AG04450 (cell line): ENCODE measurements at regions not wholly inside any gene's neighbourhood (a gene's known extent, or its start where the extent isn't known, plus 50 kb on each side); places are given as distances from the start of the nearest gene placed in this dataset.
"Not testable (repeated sequence)": the region's sequence is repeated elsewhere in the genome, so short reads cannot be mapped to it uniquely, and the experiment has no call there.

Experiments used
- CTCF ChIA-PET: fragments of 300-600, 350-600 bp; formaldehyde crosslinking; extraction: SDS; loops from one replicate; lab custom pipeline; 2022; ENCODE audit warnings: antibody characterized with exemption, inconsistent platforms; lab: Charles Lee
- POLR2A ChIA-PET: fragments of 350-600 bp; formaldehyde crosslinking; extraction: SDS; loops from one replicate; lab custom pipeline; 2021; ENCODE audit warnings: antibody characterized with exemption, inconsistent platforms; lab: Yijun Ruan, JAX
- DNase-seq: peaks from one replicate; pipeline ENCODE4 v3.0.0-alpha.2; 2011; ENCODE audit warnings: low read depth, low spot score
- H3K27ac ChIP-seq: one replicate; pipeline ENCODE4 v1.5.1; 2012; ENCODE audit warnings: low read depth, low read length, control low read depth
- H3K27me3 ChIP-seq: one replicate; pipeline ENCODE4 v1.6.0; 2012; ENCODE audit warnings: low read length; ENCODE audit not compliant: control insufficient read depth, insufficient read depth
- H3K4me3 ChIP-seq: 2 replicates; pipeline ENCODE4 v1.5.1; 2011; ENCODE audit warnings: mild to moderate bottlenecking, low read depth, low read length, control low read depth
- H3K9me3 ChIP-seq: 2 replicates; pipeline ENCODE4 v1.5.1; 2012; ENCODE audit warnings: low read length; ENCODE audit not compliant: control insufficient read depth, insufficient read depth
- TF ChIP-seq, protein P1 (sequence below): IDR thresholded peaks from 2 replicates; pipeline ENCODE4 v1.5.1; 2011; ENCODE audit warnings: low read depth, low read length, control low read depth, inconsistent platforms

DNA sequence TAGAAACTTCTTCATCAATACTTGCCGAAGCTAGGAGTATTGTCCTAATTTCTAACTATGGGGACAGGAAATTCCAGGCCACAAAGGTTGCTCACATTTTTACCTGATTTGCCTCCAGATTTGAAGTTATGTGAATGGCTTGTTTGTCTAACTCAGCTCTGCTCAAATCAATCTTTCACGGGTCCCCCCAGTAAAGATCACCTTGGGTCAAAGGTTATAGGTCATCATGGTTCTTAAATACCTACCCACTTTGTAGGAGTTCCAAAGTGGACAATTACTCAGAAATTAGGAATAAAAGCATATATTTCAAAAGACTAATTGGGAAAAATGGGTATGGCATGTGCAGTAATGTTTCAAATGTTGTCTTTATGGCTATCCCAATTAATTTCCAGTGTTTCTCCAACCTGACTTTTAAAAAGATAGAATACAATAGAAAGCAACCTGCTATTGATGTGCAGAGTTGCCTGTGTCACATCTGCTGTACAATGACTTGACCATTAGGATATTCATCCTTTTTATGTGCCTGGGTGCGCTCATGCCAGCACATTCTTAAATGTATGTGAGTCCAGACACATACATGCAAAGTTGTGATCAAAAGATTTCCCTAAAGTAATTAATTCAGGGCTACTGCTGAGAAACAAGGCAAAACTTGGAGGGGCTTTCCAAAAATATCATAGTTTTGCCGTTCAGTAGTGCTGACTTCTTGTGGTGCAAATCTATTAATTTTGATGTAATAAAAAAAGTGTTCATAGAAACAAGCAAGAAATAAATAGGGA is 126.1 kb downstream of the MYCN start:
- CTCF ChIA-PET: no interaction called here
- TF ChIP-seq, protein P1, sequence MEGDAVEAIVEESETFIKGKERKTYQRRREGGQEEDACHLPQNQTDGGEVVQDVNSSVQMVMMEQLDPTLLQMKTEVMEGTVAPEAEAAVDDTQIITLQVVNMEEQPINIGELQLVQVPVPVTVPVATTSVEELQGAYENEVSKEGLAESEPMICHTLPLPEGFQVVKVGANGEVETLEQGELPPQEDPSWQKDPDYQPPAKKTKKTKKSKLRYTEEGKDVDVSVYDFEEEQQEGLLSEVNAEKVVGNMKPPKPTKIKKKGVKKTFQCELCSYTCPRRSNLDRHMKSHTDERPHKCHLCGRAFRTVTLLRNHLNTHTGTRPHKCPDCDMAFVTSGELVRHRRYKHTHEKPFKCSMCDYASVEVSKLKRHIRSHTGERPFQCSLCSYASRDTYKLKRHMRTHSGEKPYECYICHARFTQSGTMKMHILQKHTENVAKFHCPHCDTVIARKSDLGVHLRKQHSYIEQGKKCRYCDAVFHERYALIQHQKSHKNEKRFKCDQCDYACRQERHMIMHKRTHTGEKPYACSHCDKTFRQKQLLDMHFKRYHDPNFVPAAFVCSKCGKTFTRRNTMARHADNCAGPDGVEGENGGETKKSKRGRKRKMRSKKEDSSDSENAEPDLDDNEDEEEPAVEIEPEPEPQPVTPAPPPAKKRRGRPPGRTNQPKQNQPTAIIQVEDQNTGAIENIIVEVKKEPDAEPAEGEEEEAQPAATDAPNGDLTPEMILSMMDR: no peak
- DNase-seq: no peak
- no peak overlapping the region for H3K27ac ChIP-seq
- H3K4me3 ChIP-seq: no peak overlapping the region
- peaks cover 45% of the 10 kb centered on the region for H3K9me3 ChIP-seq
- H3K27me3 ChIP-seq: no peaks in the 10 kb centered on the region
- POLR2A ChIA-PET: no interaction called here

DNA sequence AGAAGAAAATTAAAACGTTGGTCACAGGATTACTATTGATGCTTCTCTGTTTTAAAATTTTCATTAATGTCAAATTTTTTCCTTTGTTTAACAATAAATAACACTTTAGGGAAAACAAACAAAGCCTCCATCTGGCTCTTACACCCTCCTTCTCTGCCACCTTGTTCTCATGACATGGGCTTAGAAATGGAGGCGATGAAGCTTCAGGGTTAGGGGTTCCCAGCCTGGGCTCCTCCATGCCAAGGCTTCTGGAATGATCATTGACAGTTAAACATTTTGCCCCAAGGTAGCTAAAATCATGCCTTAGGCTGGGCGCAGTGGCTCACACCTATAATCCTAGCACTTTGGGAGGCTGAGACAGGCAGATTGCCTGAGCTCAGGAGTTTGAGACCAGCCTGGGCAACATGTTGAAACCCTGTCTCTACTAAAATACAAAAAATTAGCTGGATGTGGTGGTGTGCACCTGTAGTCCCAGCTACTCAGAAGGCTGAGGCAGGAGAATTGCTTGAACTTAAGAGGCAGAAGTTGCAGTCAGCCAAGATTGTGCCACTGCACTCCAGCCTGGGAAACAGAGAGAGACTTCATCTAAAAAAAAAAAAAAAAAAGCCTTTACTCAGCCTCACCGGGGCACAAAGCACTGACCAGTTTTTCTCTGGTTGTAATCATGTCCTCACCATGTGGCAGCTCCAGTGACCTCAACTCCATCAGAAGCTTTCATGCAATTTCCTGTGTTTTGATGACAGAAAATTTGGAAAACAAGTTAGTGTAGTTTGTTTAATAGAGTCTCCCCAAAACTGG is 125.1 kb downstream of the MYCN start:
- H3K4me3 ChIP-seq, POLR2A ChIA-PET, DNase-seq, H3K27me3 ChIP-seq, H3K27ac ChIP-seq, CTCF ChIA-PET: not testable (repeated sequence)
- peaks cover 47% of the 10 kb centered on the region for H3K9me3 ChIP-seq

DNA sequence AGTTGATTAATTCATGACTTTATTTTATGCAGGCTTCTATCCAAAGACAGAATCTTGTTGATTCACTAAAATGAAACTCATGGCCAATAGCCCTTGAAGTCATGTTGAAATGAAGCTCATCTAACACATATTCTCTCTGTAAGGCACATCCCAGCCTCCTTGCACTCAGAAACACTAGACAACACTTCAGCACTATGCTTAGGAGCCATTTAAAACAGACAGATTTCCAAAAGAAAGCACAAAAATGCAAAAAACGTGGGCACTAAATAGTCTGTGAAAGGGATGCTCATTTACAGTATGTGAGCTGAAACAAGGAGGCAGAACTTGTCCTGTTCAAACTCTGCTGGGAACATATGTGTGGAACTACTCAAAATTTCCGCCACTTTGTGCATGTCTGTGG is 124.4 kb downstream of the MYCN start:
- Histone ChIP-seq H3K4me3 (no peak overlapping the region), H3K9me3 (peaks cover 45% of the 10 kb centered on the region), H3K27me3 (no peaks in the 10 kb centered on the region), H3K27ac (no peak overlapping the region)
- no peak for DNase-seq
- POLR2A ChIA-PET: no interaction called here
- TF ChIP-seq, protein P1: no peak
- CTCF ChIA-PET: no interaction called here

DNA sequence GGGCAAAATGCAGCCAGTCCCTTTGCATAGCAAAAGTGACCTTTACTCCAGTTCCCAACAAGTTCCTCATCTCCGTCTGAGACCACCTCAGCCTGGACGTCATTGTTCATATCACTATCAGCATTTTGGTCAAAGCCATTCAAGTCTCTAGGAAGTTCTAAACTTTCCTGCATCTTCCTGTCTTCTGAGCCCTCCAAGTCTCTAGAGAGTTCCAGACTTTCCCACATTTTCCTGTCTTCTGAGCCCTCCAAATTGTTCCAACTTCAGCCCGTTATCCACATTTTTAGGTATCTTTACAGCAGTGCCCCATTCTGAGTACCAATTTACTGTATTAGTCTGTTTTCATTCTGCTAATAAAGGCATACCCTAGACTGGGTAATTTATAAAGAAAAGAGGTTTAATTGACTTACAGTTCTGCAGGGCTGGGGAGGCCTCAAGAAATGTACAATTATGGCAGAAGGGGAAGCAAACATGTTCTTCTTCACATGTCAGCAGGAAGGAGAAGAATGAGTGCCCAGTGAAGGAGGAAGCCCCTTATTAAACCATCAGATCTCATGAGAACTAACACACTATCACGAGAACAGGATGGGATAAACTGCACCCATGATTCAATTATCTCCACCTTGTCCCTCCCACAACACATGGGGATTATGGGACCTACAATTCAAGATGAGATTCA is 123.7 kb downstream of the MYCN start:
- TF ChIP-seq, protein P1: no peak
- Histone ChIP-seq H3K9me3 (peaks cover 47% of the 10 kb centered on the region), H3K27ac (no peak overlapping the region), H3K27me3 (no peaks in the 10 kb centered on the region), H3K4me3 (no peak overlapping the region)
- ChIA-PET POLR2A (no interaction called here), CTCF (no interaction called here)
- DNase-seq: no peak

DNA sequence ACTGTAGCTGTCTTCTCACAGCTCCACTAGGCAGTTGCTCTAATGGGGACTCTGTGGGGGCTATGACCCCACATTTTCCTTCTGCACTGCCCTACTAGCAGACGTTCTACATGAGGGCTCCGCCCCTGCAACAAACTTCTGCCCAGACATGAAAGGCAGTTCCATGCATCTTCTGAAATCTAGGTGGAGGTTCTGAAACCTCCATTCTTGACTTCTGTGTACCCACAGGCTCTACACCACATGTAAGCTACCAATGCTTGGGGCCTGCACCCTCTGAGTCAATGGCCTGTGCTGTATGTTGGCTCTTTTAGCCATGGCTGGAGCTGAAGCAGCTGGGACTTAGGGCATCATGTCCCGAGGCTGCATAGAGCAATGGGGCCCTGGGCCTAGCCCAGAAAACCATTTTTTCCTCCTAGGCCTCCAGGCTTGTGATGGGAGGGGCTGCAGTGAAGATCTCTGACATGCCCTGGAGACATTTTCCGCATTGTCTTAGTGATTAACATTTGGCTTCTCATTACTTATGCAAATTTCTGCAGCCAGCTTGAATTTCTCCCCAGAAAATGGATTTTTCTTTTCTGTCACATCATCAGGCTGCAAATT is 123.0 kb downstream of the MYCN start:
- Histone ChIP-seq H3K4me3 (no peak overlapping the region), H3K27me3 (no peaks in the 10 kb centered on the region), H3K27ac (no peak overlapping the region), H3K9me3 (peaks cover 44% of the 10 kb centered on the region)
- ChIA-PET POLR2A (no interaction called here), CTCF (no interaction called here)
- no peak for DNase-seq
- TF ChIP-seq, protein P1: no peak
